ENCODE measurements at regions not wholly inside any gene's neighbourhood (a gene's known extent, or its start where the extent isn't known, plus 50 kb on each side); places are given as distances from the start of the nearest gene placed in this dataset.
"Not testable (repeated sequence)": the region's sequence is repeated elsewhere in the genome, so short reads cannot be mapped to it uniquely, and the experiment has no call there.

DNA sequence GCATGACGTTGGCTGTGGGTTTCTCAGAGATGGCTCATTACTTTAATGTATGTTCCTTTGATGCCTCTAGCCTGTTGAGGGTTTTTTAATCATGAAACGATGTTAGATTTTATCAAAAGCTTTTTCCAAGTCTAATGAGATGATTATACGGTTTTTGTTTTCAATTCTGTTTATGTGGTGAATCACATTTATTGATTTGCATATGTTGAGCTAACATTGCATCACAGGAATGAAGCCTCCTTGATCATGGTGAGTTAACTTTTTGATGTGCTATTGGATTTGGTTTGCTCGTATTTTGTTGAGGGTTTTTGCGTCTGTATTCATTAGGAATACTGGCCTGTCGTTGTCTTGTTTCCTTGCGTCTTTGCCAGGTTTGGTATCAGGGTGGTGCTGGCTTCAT lies 52.3 kb upstream of the PTPN12 start:
- intact Hi-C loops (cut with DNase I, micrococcal nuclease) = no loop called here
- ATAC-seq = no peak
- DNase-seq = no peak

DNA sequence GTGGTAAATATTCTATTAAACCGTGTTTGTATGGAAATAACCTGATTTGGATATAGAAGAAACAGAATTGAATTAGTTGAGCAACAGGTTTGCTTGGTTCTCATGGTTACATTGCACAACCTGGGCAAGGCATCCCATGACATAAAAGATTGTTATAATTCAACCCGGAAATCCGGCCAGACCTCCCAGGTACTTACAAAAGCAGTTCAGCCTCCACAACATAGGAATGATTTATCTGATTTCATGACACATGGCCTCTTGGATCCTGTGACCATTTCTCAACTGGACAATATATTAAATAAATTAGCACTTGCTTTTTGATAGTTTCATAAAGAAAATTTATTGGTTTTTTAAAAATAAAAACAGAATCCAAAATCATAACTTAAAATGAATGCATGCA lies 55.1 kb upstream of the PTPN12 start:
- intact Hi-C loops (cut with DNase I, micrococcal nuclease) = no loop called here
- DNase-seq (peak; percentile 53 to 79), ATAC-seq (peak; percentile 93)

- ATAC-seq (peak; percentile 89), DNase-seq (peak; percentile 28 to 74)
- intact Hi-C loops (cut with DNase I, micrococcal nuclease) = no loop called here
These were observed 55.5 kb upstream of the PTPN12 start for GRCh38 chr7:77481615-77482014.

- ATAC-seq; intact Hi-C loops (cut with DNase I, micrococcal nuclease); DNase-seq: not testable (repeated sequence)
These were observed 56.9 kb upstream of the PTPN12 start for GRCh38 chr7:77480102-77480627.

GRCh38 chr7:77479536-77480088 lies 57.5 kb upstream of the PTPN12 start:
- DNase-seq (no peak), ATAC-seq (peak; percentile 58)
- intact Hi-C loops (cut with DNase I, micrococcal nuclease) = no loop called here

DNA sequence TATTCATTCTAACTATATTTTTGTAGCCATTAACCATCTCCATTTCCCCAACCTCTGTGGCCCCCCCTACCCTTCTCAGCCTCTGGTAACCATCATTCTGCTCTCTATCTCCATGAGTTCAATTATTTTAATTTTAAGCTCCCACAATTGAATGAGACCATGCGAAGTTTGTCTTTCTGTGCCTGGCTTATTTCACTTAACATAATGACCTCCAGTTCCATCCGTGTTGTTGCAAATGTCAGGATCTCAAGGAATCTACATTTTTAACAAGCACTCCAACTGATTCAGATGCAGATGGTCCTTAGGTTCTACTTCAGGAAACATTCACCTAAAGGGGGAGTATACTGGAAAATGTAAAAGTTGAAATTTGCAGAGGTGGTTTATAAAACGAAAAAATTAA lies 60.2 kb upstream of the PTPN12 start:
- intact Hi-C loops (cut with DNase I, micrococcal nuclease) = no loop called here
- DNase-seq = no peak
- no peak for ATAC-seq

DNA sequence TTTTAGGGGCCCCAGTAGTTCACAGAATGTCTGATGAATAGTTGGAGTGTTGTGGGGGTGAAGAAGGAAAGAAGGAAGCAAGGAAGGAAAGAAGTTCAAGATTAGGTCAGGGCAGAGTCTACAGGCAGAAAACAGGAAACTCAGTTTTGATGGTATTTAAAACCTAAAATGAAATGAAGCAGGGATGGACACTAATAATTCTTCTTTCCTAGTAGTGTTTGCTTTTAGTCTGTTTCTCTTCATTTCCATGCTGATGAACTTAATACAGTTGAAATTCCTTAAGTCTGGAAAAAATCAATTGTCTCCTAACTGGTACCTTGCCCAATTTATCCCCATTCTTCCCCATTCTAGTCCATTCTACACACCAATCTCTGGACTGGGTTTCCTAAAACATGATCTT lies 59.0 kb upstream of the GSAP start:
- intact Hi-C loops (cut with DNase I, micrococcal nuclease) = no loop called here
- DNase-seq (no peak), ATAC-seq (no peak)

GRCh38 chr7:77474756-77475155 lies 58.6 kb upstream of the GSAP start:
- ATAC-seq = no peak

GRCh38 chr7:77473229-77474005 lies 57.3 kb upstream of the GSAP start:
- DNase-seq (no peak), ATAC-seq (peak; percentile 91)
- intact Hi-C loops (cut with DNase I, micrococcal nuclease) = no loop called here

More at GRCh38 chr7:77474756-77475155, 58.6 kb upstream of the GSAP start:
- intact Hi-C loops (cut with DNase I, micrococcal nuclease) = no loop called here
- DNase-seq = no peak

- intact Hi-C loops (cut with DNase I, micrococcal nuclease) = no loop called here
- DNase-seq (no peak), ATAC-seq (no peak)
These were observed 53.8 kb upstream of the GSAP start for GRCh38 chr7:77469927-77470326.

DNA sequence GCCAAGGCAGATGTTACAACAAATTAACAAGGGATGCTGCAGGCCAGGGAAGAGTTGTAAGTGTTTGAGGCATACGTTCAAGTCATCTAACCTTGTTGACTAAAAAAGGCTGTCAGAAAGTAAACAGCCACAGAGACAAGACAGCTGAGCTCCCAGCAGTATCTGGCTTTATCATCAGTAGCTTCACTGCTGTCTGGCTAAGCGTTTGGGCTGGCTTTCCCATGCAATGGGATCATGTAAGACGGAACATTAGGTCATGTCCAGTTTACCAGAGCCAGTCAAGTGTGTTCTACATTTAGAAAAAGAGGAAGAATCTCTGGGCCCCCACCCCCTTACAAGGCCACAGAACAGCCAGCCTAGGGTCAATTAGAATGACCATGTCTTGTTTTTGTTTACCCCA lies 51.3 kb upstream of the GSAP start:
- intact Hi-C loops (cut with DNase I, micrococcal nuclease) = no loop called here
- no peak for ATAC-seq
- DNase-seq = peak in 1 of 2 donors; percentile 32

- intact Hi-C loops (cut with DNase I, micrococcal nuclease) = no loop called here
- ATAC-seq (no peak), DNase-seq (no peak)
These were observed 50.3 kb upstream of the GSAP start for GRCh38 chr7:77466450-77466849.
